ENCODE measurements at regions not wholly inside any gene's neighbourhood (a gene's known extent, or its start where the extent isn't known, plus 50 kb on each side); places are given as distances from the start of the nearest gene placed in this dataset.

GRCh38 chr10:109159351-109159750 is 764.0 kb downstream of the XPNPEP1 start:
- TF ChIP-seq POLR2A (IDR thresholded peaks at IDR 0.05; ENCODE audit: low read depth, low read length) = no peak
- TF ChIP-seq TAF1 (IDR thresholded peaks at IDR 0.05; ENCODE audit: low read depth, low read length) = no peak
- TF ChIP-seq POLR2AphosphoS5 (IDR thresholded peaks at IDR 0.05; ENCODE audit: low read depth, low read length) = no peak
- TF ChIP-seq SPI1 (IDR thresholded peaks at IDR 0.05; ENCODE audit: low read depth, low read length) = no peak
- no peak for TF ChIP-seq PAX5 (IDR thresholded peaks at IDR 0.05; ENCODE audit: insufficient read depth, low read length, severe bottlenecking)
